ENCODE measurements at regions not wholly inside any gene's neighbourhood (a gene's known extent, or its start where the extent isn't known, plus 50 kb on each side); places are given as distances from the start of the nearest gene placed in this dataset.

GRCh38 chr16:72464052-72464451 lies 292.1 kb upstream of the PMFBP1 start:
- no peak for TF ChIP-seq SP2 (IDR thresholded peaks at IDR 0.05; ENCODE audit: low read length)
- no peak for TF ChIP-seq HDAC6 (IDR thresholded peaks at IDR 0.05; ENCODE audit: low read depth, low read length)
- TF ChIP-seq NANOG (IDR thresholded peaks at IDR 0.05; ENCODE audit: insufficient read depth, low read depth, low read length, poor library complexity, severe bottlenecking): no peak
- TF ChIP-seq ZNF274 (IDR thresholded peaks at IDR 0.05; ENCODE audit: borderline replicate concordance, extremely low read depth, low read length): no peak
- TF ChIP-seq POLR2A (IDR thresholded peaks at IDR 0.05; ENCODE audit: control extremely low read depth in 1 of 2, low read depth in 2 of 2, low read length in 2 of 2): no peak
- no peak for TF ChIP-seq KDM1A (IDR thresholded peaks at IDR 0.05; ENCODE audit: borderline replicate concordance, low read length)
- no peak for TF ChIP-seq EZH2 (IDR thresholded peaks at IDR 0.05; ENCODE audit: low read depth, low read length, severe bottlenecking)
